SK-N-SH (cell line): ENCODE measurements at regions not wholly inside any gene's neighbourhood (a gene's known extent, or its start where the extent isn't known, plus 50 kb on each side); places are given as distances from the start of the nearest gene placed in this dataset.

ENCODE experiments used
- CTCF ChIA-PET: fragments of 300-600, 350-600 bp; formaldehyde crosslinking; extraction: SDS; loops from one replicate; lab custom pipeline; 2021; lab: Yijun Ruan, JAX
- POLR2A ChIA-PET: fragments of 350-600 bp; sonication (Branson Sonifier 250); formaldehyde crosslinking; extraction: SDS; loops from one replicate; lab custom pipeline; 2020; ENCODE audit warnings: antibody characterized with exemption, inconsistent platforms; lab: Yijun Ruan, JAX
- DNase-seq: peaks from one replicate; pipeline ENCODE4 v3.0.0; 2012
- H2AFZ ChIP-seq: fragments of 200-600 bp; sonication (generic); 2 replicates; pipeline ENCODE4 v1.8.1; 2016; ENCODE audit warnings: antibody characterized with exemption, mild to moderate bottlenecking, low read depth
- H3F3A ChIP-seq: fragments of 200-600 bp; sonication (generic); replicated peaks from 2 replicates; pipeline ENCODE3; 2016; ENCODE audit warnings: antibody characterized with exemption, mild to moderate bottlenecking; ENCODE audit not compliant: insufficient read depth
- H3K27ac ChIP-seq, 2 experiments: fragments of 200-500 bp in 1 of 2; fragments of 200-600 bp in 1 of 2; sonication (Bioruptor generic) in 1 of 2; sonication (generic), shearing (Covaris generic) in 1 of 2; 2 replicates each; pipeline versions ENCODE4 v1.5.1 to v1.6.1; 2014 to 2016; ENCODE audit warnings: low read depth in 2 of 2, inconsistent platforms in 1 of 2, low read length in 1 of 2, mild to moderate bottlenecking in 1 of 2, mixed read lengths in 1 of 2
- H3K27me3 ChIP-seq: fragments of 200-600 bp; sonication (generic), shearing (Covaris generic); 2 replicates; pipeline ENCODE4 v1.6.1; 2016; ENCODE audit warnings: mixed run types; ENCODE audit not compliant: insufficient read depth
- H3K36me3 ChIP-seq, 2 experiments: fragments of 200-500 bp in 1 of 2; fragments of 200-600 bp in 1 of 2; sonication (Bioruptor generic) in 1 of 2; sonication (generic) in 1 of 2; replicated peaks in 1 of 2; 2 replicates each; pipeline versions ENCODE3 to v1.5.1; 2014 to 2016; ENCODE audit warnings: low read length in 1 of 2, mild to moderate bottlenecking in 1 of 2; ENCODE audit not compliant: insufficient read depth in 2 of 2, control insufficient read depth in 1 of 2
- H3K4me1 ChIP-seq, 2 experiments: fragments of 200-500 bp in 1 of 2; fragments of 200-600 bp in 1 of 2; sonication (Bioruptor generic) in 1 of 2; sonication (generic), shearing (Covaris generic) in 1 of 2; 2 replicates each; pipeline versions ENCODE4 v1.5.1 to v1.6.1; 2014 to 2016; ENCODE audit warnings: low read depth in 1 of 2, low read length in 1 of 2, mixed run types in 1 of 2; ENCODE audit not compliant: insufficient read depth in 2 of 2, control insufficient read depth in 1 of 2
- H3K4me2 ChIP-seq: fragments of 200-600 bp; sonication (generic), shearing (Covaris generic); 2 replicates; pipeline ENCODE4 v1.6.1; 2017; ENCODE audit warnings: mixed run types
- H3K4me3 ChIP-seq, 2 experiments: fragments of 200-500 bp in 1 of 2; fragments of 200-600 bp in 1 of 2; sonication (Bioruptor generic) in 1 of 2; sonication (generic), shearing (Covaris generic) in 1 of 2; 2 replicates each; pipeline versions ENCODE4 v1.5.1 to v1.8.1; 2014 to 2016; ENCODE audit warnings: low read depth in 2 of 2, inconsistent platforms in 1 of 2, low read length in 1 of 2, mild to moderate bottlenecking in 1 of 2, mixed read lengths in 1 of 2, moderate library complexity in 1 of 2
- H3K79me2 ChIP-seq: fragments of 200-600 bp; sonication (generic); 2 replicates; pipeline ENCODE4 v1.8.1; 2017; ENCODE audit warnings: mild to moderate bottlenecking; ENCODE audit not compliant: insufficient read depth
- H3K9ac ChIP-seq: fragments of 200-600 bp; sonication (generic); 2 replicates; pipeline ENCODE4 v1.6.1; 2017; ENCODE audit warnings: mixed run types
- H3K9me2 ChIP-seq: fragments of 200-600 bp; sonication (generic); 2 replicates; pipeline ENCODE4 v1.6.1; 2017; ENCODE audit warnings: mixed run types
- H3K9me3 ChIP-seq: fragments of 200-600 bp; sonication (generic); 2 replicates; pipeline ENCODE4 v1.6.1; 2017; ENCODE audit warnings: mixed run types, mild to moderate bottlenecking, moderate library complexity
- H4K20me1 ChIP-seq: fragments of 200-600 bp; sonication (generic); 2 replicates; pipeline ENCODE4 v1.6.1; 2017; ENCODE audit warnings: mild to moderate bottlenecking, mixed run types; ENCODE audit not compliant: insufficient read depth
- ELF1 ChIP-seq: IDR thresholded peaks from 2 replicates; pipeline ENCODE4 v1.4.0; 2012
- EZH2phosphoT487 ChIP-seq: fragments of 200-600 bp; sonication (generic); IDR thresholded peaks from 2 replicates; pipeline ENCODE4 v1.6.1; 2017; ENCODE audit warnings: low read depth, mixed run types, mild to moderate bottlenecking, antibody characterized with exemption, moderate library complexity, borderline replicate concordance
- FOSL2 ChIP-seq: IDR thresholded peaks from 2 replicates; pipeline ENCODE4 v1.4.0; 2012; ENCODE audit warnings: low read depth, mild to moderate bottlenecking, moderate library complexity, borderline replicate concordance
- FOXJ3 ChIP-seq: sonication (generic); formaldehyde crosslinking; IDR thresholded peaks from 2 replicates; pipeline ENCODE4 v1.5.1; 2020; ENCODE audit warnings: mild to moderate bottlenecking, missing genetic modification reagents
- FOXM1 ChIP-seq: IDR thresholded peaks from 2 replicates; pipeline ENCODE4 v1.4.0; 2012; ENCODE audit warnings: low read depth, mild to moderate bottlenecking
- GABPA ChIP-seq: IDR thresholded peaks from 2 replicates; pipeline ENCODE4 v1.4.0; 2012; ENCODE audit warnings: low read depth, mild to moderate bottlenecking
- JUND ChIP-seq: IDR thresholded peaks from 2 replicates; pipeline ENCODE4 v1.4.0; 2012
- MXI1 ChIP-seq: IDR thresholded peaks from 2 replicates; pipeline ENCODE4 v1.6.1; 2012; ENCODE audit warnings: mild to moderate bottlenecking, low read depth, low read length, improper control_type of control experiment
- RCOR1 ChIP-seq: fragments of 150-350 bp; IDR thresholded peaks from 2 replicates; pipeline ENCODE4 v1.6.1; 2017; ENCODE audit warnings: antibody characterized with exemption, low read length
- SIN3A ChIP-seq: IDR thresholded peaks from 2 replicates; pipeline ENCODE4 v1.6.1; 2012; ENCODE audit warnings: low read depth, mild to moderate bottlenecking, low read length, moderate library complexity, borderline replicate concordance
- SMC3 ChIP-seq: IDR thresholded peaks from 2 replicates; pipeline ENCODE4 v1.6.1; 2012; ENCODE audit warnings: low read depth, low read length, improper control_type of control experiment
- TAF1 ChIP-seq: IDR thresholded peaks from 2 replicates; pipeline ENCODE4 v1.6.1; 2012; ENCODE audit warnings: low read depth, mild to moderate bottlenecking, low read length, moderate library complexity, borderline replicate concordance
- WGBS: methylation state at CpG from one replicate; pipeline ENCODE4 v1.1.6; 2017; ENCODE audit warnings: low lambda C conversion rate; 5-methylcytosine and 5-hydroxymethylcytosine counted together
- TF ChIP-seq, protein P1 (sequence below): IDR thresholded peaks from 2 replicates; pipeline ENCODE4 v1.4.0; 2012; ENCODE audit warnings: low read depth, borderline replicate concordance
- TF ChIP-seq, protein P2 (sequence below): fragments of 150-350 bp; IDR thresholded peaks from 2 replicates; pipeline ENCODE4 v1.6.1; 2016; ENCODE audit warnings: mild to moderate bottlenecking, low read depth, low read length
- TF ChIP-seq, protein P3 (sequence below): IDR thresholded peaks from 2 replicates; pipeline ENCODE4 v1.6.1; 2012; ENCODE audit warnings: mild to moderate bottlenecking, low read depth, low read length, moderate library complexity
- TF ChIP-seq, protein P4 (sequence below): fragments of 150-350 bp; IDR thresholded peaks from 2 replicates; pipeline ENCODE4 v1.6.1; 2017; ENCODE audit warnings: antibody characterized with exemption, low read length, low read depth, borderline replicate concordance
- TF ChIP-seq, protein P5 (sequence below): IDR thresholded peaks from 2 replicates; pipeline ENCODE4 v1.4.0; 2012; ENCODE audit warnings: low read depth
- TF ChIP-seq, protein P6 (sequence below): fragments of 200-600 bp; sonication (generic); IDR thresholded peaks from 2 replicates; pipeline ENCODE4 v1.6.1; 2017; ENCODE audit warnings: antibody characterized with exemption, mild to moderate bottlenecking, moderate library complexity

DNA sequence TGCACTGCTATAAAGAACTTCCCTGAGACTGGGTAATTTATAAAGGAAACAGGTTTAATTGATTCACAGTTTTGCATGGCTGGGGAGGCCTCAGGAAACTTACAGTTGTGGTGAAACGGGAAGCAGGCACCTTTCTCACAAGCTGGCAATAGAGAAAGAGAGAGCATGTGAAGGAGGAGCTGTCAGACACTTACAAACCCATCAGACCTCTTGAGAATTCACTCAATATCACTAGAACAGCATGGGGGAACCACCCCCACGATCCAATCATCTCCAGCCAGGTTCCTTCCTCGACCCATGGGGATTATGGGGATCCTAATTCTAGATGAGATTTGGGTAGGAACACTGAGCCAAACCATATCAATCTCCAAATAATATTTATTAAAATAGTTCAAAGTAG lies 729.2 kb upstream of the DDX18 start:
- WGBS, result 8% methylated on average over 3 of the region's 3 CpGs
- H3K79me2 ChIP-seq, result no peaks in the 10 kb centered on the region
- no peaks in the 10 kb centered on the region for H3K9me3 ChIP-seq

More for the DNA sequence above, 729.2 kb upstream of the DDX18 start:
- Histone ChIP-seq H3K27me3 (no peaks in the 10 kb centered on the region), H3K27ac (no peak overlapping the region), H3F3A (no peaks in the 10 kb centered on the region), H3K9ac (no peak overlapping the region), H3K4me3 (no peak overlapping the region), H3K4me1 (peaks cover 0 to 2% of the 10 kb centered on the region in 2 experiments; a peak in 1 of 4 replicates), H4K20me1 (no peaks in the 10 kb centered on the region), H2AFZ (no peak overlapping the region)
- no peak for DNase-seq
- POLR2A ChIA-PET, result no interaction called here
- TF ChIP-seq, protein P1, sequence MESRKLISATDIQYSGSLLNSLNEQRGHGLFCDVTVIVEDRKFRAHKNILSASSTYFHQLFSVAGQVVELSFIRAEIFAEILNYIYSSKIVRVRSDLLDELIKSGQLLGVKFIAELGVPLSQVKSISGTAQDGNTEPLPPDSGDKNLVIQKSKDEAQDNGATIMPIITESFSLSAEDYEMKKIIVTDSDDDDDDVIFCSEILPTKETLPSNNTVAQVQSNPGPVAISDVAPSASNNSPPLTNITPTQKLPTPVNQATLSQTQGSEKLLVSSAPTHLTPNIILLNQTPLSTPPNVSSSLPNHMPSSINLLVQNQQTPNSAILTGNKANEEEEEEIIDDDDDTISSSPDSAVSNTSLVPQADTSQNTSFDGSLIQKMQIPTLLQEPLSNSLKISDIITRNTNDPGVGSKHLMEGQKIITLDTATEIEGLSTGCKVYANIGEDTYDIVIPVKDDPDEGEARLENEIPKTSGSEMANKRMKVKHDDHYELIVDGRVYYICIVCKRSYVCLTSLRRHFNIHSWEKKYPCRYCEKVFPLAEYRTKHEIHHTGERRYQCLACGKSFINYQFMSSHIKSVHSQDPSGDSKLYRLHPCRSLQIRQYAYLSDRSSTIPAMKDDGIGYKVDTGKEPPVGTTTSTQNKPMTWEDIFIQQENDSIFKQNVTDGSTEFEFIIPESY, result no peak
- no peak for TF ChIP-seq RCOR1
- TF ChIP-seq SMC3, result no peak
- no peak for TF ChIP-seq JUND
- TF ChIP-seq, protein P2, sequence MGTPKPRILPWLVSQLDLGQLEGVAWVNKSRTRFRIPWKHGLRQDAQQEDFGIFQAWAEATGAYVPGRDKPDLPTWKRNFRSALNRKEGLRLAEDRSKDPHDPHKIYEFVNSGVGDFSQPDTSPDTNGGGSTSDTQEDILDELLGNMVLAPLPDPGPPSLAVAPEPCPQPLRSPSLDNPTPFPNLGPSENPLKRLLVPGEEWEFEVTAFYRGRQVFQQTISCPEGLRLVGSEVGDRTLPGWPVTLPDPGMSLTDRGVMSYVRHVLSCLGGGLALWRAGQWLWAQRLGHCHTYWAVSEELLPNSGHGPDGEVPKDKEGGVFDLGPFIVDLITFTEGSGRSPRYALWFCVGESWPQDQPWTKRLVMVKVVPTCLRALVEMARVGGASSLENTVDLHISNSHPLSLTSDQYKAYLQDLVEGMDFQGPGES, result no peak
- TF ChIP-seq, protein P3, sequence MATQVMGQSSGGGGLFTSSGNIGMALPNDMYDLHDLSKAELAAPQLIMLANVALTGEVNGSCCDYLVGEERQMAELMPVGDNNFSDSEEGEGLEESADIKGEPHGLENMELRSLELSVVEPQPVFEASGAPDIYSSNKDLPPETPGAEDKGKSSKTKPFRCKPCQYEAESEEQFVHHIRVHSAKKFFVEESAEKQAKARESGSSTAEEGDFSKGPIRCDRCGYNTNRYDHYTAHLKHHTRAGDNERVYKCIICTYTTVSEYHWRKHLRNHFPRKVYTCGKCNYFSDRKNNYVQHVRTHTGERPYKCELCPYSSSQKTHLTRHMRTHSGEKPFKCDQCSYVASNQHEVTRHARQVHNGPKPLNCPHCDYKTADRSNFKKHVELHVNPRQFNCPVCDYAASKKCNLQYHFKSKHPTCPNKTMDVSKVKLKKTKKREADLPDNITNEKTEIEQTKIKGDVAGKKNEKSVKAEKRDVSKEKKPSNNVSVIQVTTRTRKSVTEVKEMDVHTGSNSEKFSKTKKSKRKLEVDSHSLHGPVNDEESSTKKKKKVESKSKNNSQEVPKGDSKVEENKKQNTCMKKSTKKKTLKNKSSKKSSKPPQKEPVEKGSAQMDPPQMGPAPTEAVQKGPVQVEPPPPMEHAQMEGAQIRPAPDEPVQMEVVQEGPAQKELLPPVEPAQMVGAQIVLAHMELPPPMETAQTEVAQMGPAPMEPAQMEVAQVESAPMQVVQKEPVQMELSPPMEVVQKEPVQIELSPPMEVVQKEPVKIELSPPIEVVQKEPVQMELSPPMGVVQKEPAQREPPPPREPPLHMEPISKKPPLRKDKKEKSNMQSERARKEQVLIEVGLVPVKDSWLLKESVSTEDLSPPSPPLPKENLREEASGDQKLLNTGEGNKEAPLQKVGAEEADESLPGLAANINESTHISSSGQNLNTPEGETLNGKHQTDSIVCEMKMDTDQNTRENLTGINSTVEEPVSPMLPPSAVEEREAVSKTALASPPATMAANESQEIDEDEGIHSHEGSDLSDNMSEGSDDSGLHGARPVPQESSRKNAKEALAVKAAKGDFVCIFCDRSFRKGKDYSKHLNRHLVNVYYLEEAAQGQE, result no peak
- TF ChIP-seq SIN3A, result no peak
- no peak for TF ChIP-seq TAF1
- TF ChIP-seq, protein P4, sequence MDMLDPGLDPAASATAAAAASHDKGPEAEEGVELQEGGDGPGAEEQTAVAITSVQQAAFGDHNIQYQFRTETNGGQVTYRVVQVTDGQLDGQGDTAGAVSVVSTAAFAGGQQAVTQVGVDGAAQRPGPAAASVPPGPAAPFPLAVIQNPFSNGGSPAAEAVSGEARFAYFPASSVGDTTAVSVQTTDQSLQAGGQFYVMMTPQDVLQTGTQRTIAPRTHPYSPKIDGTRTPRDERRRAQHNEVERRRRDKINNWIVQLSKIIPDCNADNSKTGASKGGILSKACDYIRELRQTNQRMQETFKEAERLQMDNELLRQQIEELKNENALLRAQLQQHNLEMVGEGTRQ, result no peak
- TF ChIP-seq, protein P5, sequence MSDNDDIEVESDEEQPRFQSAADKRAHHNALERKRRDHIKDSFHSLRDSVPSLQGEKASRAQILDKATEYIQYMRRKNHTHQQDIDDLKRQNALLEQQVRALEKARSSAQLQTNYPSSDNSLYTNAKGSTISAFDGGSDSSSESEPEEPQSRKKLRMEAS, result no peak
- TF ChIP-seq ELF1, result no peak
- TF ChIP-seq, protein P6, sequence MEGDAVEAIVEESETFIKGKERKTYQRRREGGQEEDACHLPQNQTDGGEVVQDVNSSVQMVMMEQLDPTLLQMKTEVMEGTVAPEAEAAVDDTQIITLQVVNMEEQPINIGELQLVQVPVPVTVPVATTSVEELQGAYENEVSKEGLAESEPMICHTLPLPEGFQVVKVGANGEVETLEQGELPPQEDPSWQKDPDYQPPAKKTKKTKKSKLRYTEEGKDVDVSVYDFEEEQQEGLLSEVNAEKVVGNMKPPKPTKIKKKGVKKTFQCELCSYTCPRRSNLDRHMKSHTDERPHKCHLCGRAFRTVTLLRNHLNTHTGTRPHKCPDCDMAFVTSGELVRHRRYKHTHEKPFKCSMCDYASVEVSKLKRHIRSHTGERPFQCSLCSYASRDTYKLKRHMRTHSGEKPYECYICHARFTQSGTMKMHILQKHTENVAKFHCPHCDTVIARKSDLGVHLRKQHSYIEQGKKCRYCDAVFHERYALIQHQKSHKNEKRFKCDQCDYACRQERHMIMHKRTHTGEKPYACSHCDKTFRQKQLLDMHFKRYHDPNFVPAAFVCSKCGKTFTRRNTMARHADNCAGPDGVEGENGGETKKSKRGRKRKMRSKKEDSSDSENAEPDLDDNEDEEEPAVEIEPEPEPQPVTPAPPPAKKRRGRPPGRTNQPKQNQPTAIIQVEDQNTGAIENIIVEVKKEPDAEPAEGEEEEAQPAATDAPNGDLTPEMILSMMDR, result no peak
- TF ChIP-seq GABPA, result no peak
- TF ChIP-seq MXI1, result no peak
- TF ChIP-seq FOXM1, result no peak
- TF ChIP-seq FOXJ3, result no peak
- no peak for TF ChIP-seq EZH2phosphoT487
- no peak for TF ChIP-seq FOSL2
- TF ChIP-seq, all 33 proteins: peak for 0
- Histone ChIP-seq H3K36me3 (no peaks in the 10 kb centered on the region), H3K4me2 (no peak overlapping the region), H3K9me2 (no peaks in the 10 kb centered on the region)
- CTCF ChIA-PET, result interaction anchor here (0.5 kb wide), 1 partner anchor 51 kb away, joined by 3 read pairs; no protein-coding TSS in a partner anchor
